ENCODE measurements at regions not wholly inside any gene's neighbourhood (a gene's known extent, or its start where the extent isn't known, plus 50 kb on each side); places are given as distances from the start of the nearest gene placed in this dataset.
"Not testable (repeated sequence)": the region's sequence is repeated elsewhere in the genome, so short reads cannot be mapped to it uniquely, and the experiment has no call there.

DNA sequence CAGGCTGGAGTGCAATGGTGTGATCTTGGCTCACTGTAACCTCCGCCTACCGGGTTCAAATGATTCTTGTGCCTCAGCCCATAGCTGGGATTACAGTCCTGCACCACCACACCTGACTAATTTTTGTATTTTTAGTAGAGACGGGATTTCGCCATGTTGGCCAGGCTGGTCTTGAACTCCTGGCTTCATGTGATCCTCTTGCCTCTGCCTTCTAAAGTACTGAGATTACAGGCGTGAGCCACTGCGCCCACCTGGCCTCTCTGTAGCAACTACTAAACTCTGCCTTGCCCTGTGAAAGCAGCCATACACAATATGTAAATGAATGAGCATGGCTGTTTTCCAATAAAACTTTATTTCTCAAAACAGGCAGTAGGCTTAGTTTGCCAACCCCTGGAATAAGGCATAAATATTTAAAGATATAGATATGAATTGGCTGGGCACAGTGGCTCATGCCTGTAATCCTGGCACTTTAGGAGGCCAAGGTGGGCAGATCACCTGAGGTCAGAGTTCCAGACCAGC, 127.9 kb upstream of the ZNF217 start:
- not testable (repeated sequence) for DNase-seq (ENCODE audit: low read depth in 2 of 2)

DNA sequence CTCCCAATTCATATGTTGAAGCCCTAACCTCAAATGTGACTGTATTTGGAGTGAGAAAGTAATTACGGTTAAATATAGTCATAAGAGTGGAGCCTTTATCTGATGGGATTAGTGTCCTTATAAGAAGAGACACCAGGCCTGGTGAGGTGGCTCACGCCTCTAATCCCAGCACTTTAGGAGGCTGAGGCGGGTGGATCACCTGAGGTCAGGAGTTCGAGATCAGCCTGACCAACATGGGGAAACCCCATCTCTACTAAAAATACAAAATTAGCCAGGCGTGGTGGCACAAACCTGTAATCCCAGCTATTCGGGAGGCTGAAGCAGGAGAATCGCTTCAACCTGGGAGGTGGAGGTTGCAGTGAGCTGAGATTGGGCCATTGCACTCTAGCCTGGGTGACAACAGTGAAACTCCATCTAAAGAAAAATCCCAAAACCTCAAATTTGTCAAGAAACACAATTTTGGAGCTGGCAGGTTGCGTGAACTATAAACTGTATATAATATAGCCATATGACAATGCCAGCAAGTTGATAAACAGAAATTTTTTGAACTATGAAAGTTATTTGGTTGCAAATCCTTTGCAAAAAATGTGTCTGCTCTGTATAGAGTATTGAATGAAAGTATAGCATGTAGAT, 125.6 kb upstream of the ZNF217 start:
- not testable (repeated sequence) for DNase-seq (ENCODE audit: low read depth in 2 of 2)

DNA sequence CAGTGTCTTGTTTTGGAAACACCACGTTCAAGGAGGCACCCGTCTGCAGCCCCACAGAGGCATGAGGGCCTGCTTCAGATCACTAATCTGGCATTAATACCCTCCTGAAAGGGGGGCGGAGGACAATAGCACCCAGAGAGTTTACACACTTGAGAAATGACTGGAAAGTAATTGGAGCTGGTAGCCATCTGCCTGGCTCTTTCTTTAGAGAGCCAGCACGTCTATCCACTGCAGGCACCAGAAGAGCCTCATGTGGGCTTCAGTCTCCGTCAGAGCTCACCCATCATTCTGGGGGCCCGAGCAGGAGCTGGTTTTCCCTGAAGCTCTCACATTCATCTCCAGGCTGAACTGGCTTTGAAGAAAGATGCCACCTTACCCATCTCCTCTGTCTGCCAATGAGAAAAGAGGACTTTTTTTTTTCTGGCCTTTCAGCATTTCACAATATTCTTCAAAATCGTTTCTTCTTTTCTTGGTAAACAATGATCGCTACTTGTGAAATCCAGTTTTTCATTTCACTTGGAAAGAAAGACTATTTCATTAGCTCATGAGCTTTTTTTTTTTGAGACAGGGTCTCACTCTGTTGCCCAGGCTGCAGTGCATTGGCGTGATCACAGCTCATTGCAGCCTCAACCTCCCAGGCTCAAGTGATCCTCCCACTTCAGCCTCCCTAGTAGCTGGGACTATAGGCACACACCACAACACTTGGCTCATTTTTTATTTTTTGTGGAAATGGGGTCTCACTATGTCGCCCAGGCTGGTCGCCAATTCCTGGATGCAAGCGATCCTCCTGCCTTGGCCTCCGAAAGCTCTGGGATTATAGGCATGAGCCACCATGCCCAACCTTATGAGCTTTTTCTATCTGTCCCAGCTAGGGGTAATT, 124.7 kb upstream of the ZNF217 start:
- no peak for DNase-seq (ENCODE audit: low read depth in 2 of 2)

GRCh38 chr20:53716395-53716794, 122.8 kb upstream of the ZNF217 start:
- DNase-seq (ENCODE audit: low read depth in 2 of 2) = no peak

- DNase-seq (ENCODE audit: low read depth in 2 of 2) = no peak
These were observed 120.9 kb upstream of the ZNF217 start for GRCh38 chr20:53714524-53714923.

DNA sequence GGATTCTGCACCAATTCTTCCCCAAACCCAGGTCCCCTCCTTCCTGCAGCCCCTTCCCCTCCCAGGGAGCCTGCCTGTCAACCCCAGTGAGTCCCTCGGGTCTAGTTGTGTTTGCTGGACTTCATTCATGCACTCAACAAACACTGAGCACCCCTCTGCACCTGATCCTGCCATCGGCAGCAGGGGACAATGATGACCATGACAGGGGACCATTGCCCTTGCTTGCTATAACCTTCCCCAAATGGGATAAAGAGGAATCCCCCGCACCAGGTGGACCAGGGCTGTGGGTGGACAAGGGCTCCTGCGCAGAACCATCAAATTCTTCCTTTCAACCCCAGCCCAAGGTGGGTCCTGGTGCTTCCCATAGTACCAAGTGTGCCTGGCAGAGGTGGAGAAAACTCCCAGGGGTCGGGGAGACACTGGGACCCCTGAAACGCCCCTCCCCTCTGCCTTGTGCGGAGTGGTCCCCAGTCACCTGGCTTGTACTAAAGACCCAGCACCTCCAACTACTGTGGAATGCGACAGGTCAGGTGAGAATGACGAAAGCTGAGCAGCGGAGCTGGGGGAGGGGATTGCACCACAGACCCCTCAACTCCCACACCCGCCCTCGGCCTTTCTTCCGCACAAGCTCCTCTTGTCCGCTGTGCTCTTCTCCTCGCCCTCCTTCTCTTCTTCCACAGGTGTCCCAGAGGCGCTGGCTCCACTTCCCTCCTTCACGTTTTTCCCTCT, 119.9 kb upstream of the ZNF217 start:
- DNase-seq (ENCODE audit: low read depth in 2 of 2) = no peak

DNA sequence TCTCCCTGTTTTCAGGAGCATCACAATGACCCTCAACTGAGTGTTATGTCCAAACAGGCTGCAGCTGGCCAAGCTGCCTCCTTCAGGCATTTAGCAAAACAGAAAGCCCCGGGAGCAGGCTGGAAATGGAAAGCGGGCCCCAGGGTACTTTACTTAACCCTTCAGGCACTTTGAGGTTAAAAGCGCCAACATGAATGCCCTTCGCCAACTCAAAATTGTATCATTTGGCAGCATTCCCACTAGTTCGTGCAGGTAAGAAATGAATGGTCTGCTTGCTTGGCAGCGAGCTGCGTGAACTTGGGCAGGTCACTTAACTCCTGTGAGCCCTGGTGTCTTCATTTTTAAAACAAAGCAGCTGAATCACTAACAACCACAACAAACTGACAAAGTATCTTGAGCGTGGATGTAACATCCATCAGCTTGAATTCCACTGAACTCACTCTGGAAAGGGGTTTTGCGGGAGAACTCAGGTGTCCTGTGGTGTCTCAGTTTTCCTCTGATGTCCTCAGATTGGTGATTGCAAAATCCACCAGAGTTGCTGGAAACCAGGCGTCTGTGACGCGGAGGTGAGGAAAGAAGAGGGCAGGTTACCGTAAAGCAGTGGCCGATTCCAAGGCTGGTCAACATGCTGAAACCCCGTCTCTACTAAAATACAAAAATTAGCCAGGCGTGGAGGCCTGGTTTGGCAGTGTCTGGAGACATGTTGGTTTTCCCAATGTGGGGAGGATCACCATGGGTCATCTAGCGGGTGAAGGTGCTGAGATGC, 118.8 kb upstream of the ZNF217 start:
- DNase-seq (ENCODE audit: low read depth in 2 of 2) = no peak

GRCh38 chr20:53711333-53712211, 117.9 kb upstream of the ZNF217 start:
- no peak for DNase-seq (ENCODE audit: low read depth in 2 of 2)

- peak; percentile 34 to 50 for DNase-seq (ENCODE audit: low read depth in 2 of 2)
These were observed 114.7 kb upstream of the ZNF217 start for GRCh38 chr20:53708129-53708968.

GRCh38 chr20:53707371-53708055, 113.9 kb upstream of the ZNF217 start:
- DNase-seq (ENCODE audit: low read depth in 2 of 2) = no peak

DNA sequence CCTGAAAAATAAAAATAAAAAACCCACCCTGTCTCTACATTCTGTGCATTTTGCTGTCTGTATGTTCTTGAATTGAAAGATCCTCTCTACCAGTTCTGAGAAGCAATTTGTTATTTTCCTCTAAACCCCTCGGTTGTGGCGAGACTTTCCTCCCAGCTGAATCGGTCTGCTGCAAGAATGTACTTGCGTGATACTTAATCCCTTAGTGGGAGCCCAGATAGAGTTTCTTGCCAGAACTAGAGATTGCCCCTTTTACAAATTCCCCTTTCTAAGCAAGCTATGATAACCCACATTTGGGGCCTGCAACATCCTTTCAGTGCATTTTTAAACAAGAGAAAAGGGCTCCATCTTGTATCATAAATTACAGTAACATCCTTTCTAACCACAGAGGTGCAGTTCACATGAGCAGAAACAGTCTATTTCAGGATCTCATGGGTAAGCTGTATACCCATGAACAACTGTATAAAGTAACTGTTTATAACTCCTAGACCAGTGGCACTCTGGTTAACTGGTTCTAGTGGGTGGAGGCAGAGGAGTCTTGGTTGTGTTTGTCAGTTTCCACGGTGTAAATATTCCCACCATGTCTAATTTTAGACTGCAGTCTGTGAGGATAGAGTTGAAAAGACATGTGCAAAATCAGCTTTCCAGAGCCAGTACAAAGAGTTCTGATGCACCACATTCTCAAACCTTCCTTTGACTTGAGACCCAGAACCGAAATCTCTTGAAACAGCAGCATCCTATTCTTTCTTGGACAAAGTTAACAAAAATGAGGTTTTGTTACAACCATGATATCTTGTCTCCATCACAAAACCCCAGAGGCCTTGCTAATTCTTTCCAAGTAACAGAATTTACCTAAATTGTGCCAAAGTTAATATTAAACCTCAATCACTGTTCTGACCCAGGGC, 113.1 kb upstream of the ZNF217 start:
- DNase-seq (ENCODE audit: low read depth in 2 of 2) = no peak

GRCh38 chr20:53706008-53706465, 112.4 kb upstream of the ZNF217 start:
- DNase-seq (ENCODE audit: low read depth in 2 of 2) = no peak

- DNase-seq (ENCODE audit: low read depth in 2 of 2) = no peak
These were observed 109.0 kb upstream of the ZNF217 start for GRCh38 chr20:53702617-53703016.

- DNase-seq (ENCODE audit: low read depth in 2 of 2) = no peak
These were observed 106.3 kb upstream of the ZNF217 start for GRCh38 chr20:53699906-53700305.

DNA sequence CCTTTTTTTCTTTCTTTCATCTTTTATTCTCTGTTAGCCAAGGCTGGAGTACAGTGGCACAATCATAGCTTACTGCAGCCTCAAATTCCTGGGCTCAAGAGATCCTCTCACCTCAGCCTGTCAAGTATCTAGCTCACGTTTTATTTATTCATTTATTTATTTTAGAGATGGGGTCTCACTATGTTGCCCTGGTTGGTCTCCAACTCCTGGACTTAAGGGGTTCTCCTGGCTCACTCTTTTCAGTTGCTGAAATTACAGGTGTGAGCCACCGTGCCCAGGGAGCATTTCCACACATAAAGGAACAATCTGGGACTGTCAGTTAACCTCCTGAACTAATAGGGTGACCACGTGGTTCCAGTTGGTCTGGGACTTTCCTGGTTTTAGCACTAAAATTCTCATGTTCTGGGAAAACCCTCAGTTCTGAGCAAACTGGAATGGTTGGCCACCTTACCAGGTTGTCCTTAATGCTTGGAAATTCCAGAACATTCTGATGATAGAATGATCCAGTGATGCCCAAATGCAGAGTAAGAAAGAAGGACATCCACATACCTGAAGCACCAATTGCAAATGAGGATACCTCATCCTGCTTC, 105.5 kb upstream of the ZNF217 start:
- no peak for DNase-seq (ENCODE audit: low read depth in 2 of 2)

GRCh38 chr20:53698371-53698978, 104.8 kb upstream of the ZNF217 start:
- no peak for DNase-seq (ENCODE audit: low read depth in 2 of 2)
